ENCODE measurements at regions not wholly inside any gene's neighbourhood (a gene's known extent, or its start where the extent isn't known, plus 50 kb on each side); places are given as distances from the start of the nearest gene placed in this dataset.
"Not testable (repeated sequence)": the region's sequence is repeated elsewhere in the genome, so short reads cannot be mapped to it uniquely, and the experiment has no call there.

- Mint-ChIP-seq H3K27ac (no peak overlapping the region), H3K27me3 (no peaks in the 10 kb centered on the region), H3K36me3 (no peaks in the 10 kb centered on the region), H3K4me1 (ENCODE audit: low read depth in 2 of 2) (no peaks in the 10 kb centered on the region), H3K4me3 (no peak overlapping the region), H3K9me3 (no peaks in the 10 kb centered on the region)
- DNase-seq (ENCODE audit: low spot score) (no peak), ATAC-seq (no peak)
These were observed 452.6 kb downstream of the ZPLD1 start for GRCh38 chr3:102887431-102887830.

- Mint-ChIP-seq H3K27ac (no peak overlapping the region), H3K36me3 (no peaks in the 10 kb centered on the region), H3K27me3 (no peaks in the 10 kb centered on the region), H3K4me1 (ENCODE audit: low read depth in 2 of 2) (no peaks in the 10 kb centered on the region), H3K9me3 (no peaks in the 10 kb centered on the region), H3K4me3 (no peak overlapping the region)
- ATAC-seq (no peak), DNase-seq (ENCODE audit: low spot score) (no peak)
These were observed 462.2 kb downstream of the ZPLD1 start for GRCh38 chr3:102896851-102897621.

- Mint-ChIP-seq H3K4me1 (ENCODE audit: low read depth in 2 of 2) (no peaks in the 10 kb centered on the region), H3K27me3 (no peaks in the 10 kb centered on the region), H3K36me3 (no peaks in the 10 kb centered on the region), H3K27ac (no peak overlapping the region), H3K4me3 (no peak overlapping the region), H3K9me3 (peaks cover 9% of the 10 kb centered on the region)
- ATAC-seq (no peak), DNase-seq (ENCODE audit: low spot score) (no peak)
These were observed 469.8 kb downstream of the ZPLD1 start for GRCh38 chr3:102904629-102905028.

DNA sequence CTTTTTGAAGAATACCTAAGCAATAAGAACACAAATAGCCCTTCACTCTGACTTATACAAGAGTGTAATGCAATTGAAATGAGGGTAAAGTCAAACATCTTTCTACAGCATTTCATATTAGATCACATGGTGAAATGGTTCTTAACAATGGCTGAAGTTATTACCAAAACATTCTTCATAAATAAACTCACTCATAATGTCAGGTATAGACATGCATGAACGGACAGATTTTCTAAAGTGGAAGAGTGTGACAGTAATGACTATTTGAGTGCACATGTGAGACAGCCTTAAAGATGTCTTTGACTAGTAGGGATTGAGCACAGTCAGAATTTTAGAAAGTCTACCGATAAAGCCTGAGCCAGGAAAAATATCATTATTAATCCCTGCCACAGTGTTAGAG lies 471.0 kb downstream of the ZPLD1 start:
- Mint-ChIP-seq H3K4me3 (no peak overlapping the region), H3K4me1 (ENCODE audit: low read depth in 2 of 2) (no peaks in the 10 kb centered on the region), H3K9me3 (peaks cover 9% of the 10 kb centered on the region), H3K36me3 (no peaks in the 10 kb centered on the region), H3K27me3 (no peaks in the 10 kb centered on the region), H3K27ac (no peak overlapping the region)
- DNase-seq (ENCODE audit: low spot score) (no peak), ATAC-seq (no peak)

DNA sequence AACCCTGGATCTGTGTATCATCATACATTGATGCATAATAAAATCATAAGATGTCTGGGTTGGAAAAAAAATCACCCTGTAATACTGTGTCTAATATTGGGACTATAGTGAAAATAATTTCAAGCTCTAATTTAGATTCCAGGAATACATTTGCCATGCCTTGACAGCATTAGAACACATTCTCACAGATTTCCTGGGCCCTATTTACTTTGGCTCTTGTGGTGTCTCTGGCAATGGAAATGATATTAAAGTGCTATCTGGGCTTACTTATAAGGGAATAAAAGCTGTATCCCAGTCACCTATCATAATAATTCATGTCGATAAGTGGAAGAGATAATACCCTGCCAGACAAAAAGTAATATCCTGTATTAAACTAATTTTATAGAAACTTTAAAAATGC lies 472.0 kb downstream of the ZPLD1 start:
- Mint-ChIP-seq H3K36me3 (no peaks in the 10 kb centered on the region), H3K27me3 (no peaks in the 10 kb centered on the region), H3K4me3 (no peak overlapping the region), H3K27ac (no peak overlapping the region), H3K4me1 (ENCODE audit: low read depth in 2 of 2) (no peaks in the 10 kb centered on the region), H3K9me3 (peaks cover 9% of the 10 kb centered on the region)
- no peak for DNase-seq (ENCODE audit: low spot score)
- no peak for ATAC-seq

DNA sequence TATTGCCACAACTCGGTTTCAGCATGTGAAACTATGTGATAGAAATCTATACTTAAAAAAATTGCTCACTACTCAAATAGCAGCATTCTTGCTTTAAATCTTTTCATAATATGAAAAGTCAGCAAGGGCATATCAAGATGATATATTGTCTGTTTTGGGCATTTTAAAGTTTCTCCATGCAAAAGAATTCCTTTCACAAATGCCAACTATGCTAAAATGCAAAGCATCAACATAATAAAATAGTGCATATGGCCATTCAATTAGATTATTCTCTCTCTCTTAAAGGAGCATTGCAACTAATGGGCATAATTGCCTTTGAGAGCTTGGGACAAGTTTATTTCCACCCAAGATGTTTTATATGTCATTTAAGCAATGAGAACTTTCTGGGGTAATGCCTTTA lies 475.1 kb downstream of the ZPLD1 start:
- DNase-seq (ENCODE audit: low spot score): no peak
- no peaks in the 10 kb centered on the region for H3K4me1 Mint-ChIP-seq (ENCODE audit: low read depth in 2 of 2)

DNA sequence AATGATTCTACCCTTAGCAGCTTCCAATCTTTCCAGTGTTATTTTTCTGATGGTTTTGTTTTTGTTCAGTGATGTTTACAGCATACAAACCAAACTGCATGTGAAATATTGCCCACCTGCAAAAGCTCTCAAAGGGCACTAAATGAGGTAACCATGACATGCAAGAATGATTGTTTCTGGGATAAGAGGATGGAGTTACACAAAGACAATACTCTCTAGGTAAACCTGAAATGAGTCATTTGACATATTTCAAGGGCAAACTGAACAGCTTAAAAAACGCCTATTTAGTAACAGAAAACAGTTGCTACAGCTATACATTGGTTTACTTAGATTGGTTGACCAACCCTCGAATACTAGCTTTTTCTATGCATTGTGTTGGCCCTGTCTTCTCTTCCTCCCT lies 481.7 kb downstream of the ZPLD1 start:
- Mint-ChIP-seq H3K9me3 (peaks cover 4% of the 10 kb centered on the region), H3K27ac (no peak overlapping the region), H3K27me3 (no peaks in the 10 kb centered on the region), H3K36me3 (no peaks in the 10 kb centered on the region), H3K4me3 (no peak overlapping the region), H3K4me1 (ENCODE audit: low read depth in 2 of 2) (no peaks in the 10 kb centered on the region)
- DNase-seq (ENCODE audit: low spot score) (no peak), ATAC-seq (no peak)

More for the DNA sequence above, 475.1 kb downstream of the ZPLD1 start:
- Mint-ChIP-seq H3K27me3 (no peaks in the 10 kb centered on the region), H3K36me3 (no peaks in the 10 kb centered on the region), H3K9me3 (peaks cover 4% of the 10 kb centered on the region), H3K4me3 (no peak overlapping the region), H3K27ac (no peak overlapping the region)
- ATAC-seq: no peak

DNA sequence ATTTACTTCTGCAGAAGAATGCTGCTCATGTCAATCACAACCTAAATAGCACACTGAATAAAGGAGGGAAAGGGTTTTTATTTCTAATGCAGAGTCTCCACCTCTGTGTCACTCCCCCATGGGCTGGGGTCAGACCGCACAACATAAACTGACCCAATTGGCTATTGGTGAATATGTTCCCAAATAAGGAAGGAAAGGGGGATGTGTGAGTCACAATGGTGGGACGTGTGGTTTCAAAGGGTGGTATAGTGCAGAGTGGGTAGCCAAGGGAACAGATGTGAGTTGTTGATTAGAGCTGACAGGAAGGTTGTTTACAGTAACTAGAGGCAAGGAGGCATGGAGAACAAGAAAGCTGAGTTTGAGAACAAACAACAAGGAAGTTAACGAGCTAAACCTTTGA lies 491.8 kb downstream of the ZPLD1 start:
- Mint-ChIP-seq H3K27ac (no peak overlapping the region), H3K27me3 (no peaks in the 10 kb centered on the region), H3K36me3 (peaks cover 24% of the 10 kb centered on the region), H3K9me3 (peaks cover 17% of the 10 kb centered on the region), H3K4me1 (ENCODE audit: low read depth in 2 of 2) (no peaks in the 10 kb centered on the region), H3K4me3 (no peak overlapping the region)
- no peak for DNase-seq (ENCODE audit: low spot score)
- no peak for ATAC-seq

- H3K36me3 Mint-ChIP-seq: no peaks in the 10 kb centered on the region
These were observed 498.6 kb downstream of the ZPLD1 start for GRCh38 chr3:102933377-102933776.

DNA sequence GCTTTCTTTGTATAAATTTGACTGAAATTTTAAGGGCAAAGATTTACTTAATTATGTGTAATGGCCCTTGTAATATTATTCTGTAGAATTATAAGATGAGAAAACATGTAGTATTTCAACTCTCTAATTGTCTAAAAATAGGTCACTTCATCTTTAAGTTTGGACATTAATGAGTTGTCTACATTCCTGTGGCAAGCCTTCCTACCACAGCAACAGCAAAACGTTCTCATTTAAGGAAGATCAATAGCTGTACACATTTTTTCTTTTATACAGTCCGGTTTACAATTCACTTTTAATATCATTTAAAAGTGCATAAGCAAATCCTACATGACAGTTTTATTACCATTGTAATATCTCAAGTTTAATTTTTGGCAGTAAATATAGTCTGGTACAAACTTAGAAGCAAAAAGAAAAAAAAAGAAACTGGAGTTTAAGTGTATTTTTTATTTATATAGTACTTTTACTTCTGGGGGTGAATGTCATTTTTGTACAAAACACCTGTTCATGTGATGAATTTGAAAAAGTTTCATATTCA lies 501.8 kb downstream of the ZPLD1 start:
- no peak overlapping the region for H3K27ac Mint-ChIP-seq
- ATAC-seq (no peak), DNase-seq (ENCODE audit: low spot score) (no peak)
- no peak overlapping the region for H3K4me3 Mint-ChIP-seq
- no peaks in the 10 kb centered on the region for H3K4me1 Mint-ChIP-seq (ENCODE audit: low read depth in 2 of 2)
- peaks cover 3% of the 10 kb centered on the region for H3K9me3 Mint-ChIP-seq
- H3K27me3 Mint-ChIP-seq: no peaks in the 10 kb centered on the region
- no peaks in the 10 kb centered on the region for H3K36me3 Mint-ChIP-seq

More at GRCh38 chr3:102933377-102933776, 498.6 kb downstream of the ZPLD1 start:
- Mint-ChIP-seq H3K27me3 (no peaks in the 10 kb centered on the region), H3K27ac (no peak overlapping the region), H3K4me3 (no peak overlapping the region), H3K9me3 (peaks cover 3% of the 10 kb centered on the region), H3K4me1 (ENCODE audit: low read depth in 2 of 2) (no peaks in the 10 kb centered on the region)
- no peak for DNase-seq (ENCODE audit: low spot score)
- no peak for ATAC-seq

GRCh38 chr3:102941786-102942185 lies 507.0 kb downstream of the ZPLD1 start:
- no peaks in the 10 kb centered on the region for H3K9me3 Mint-ChIP-seq
- H3K27ac Mint-ChIP-seq: no peak overlapping the region
- ATAC-seq (no peak), DNase-seq (ENCODE audit: low spot score) (no peak)
- no peak overlapping the region for H3K4me3 Mint-ChIP-seq
- H3K27me3 Mint-ChIP-seq: no peaks in the 10 kb centered on the region
- H3K4me1 Mint-ChIP-seq (ENCODE audit: low read depth in 2 of 2): no peaks in the 10 kb centered on the region
- H3K36me3 Mint-ChIP-seq: no peaks in the 10 kb centered on the region

GRCh38 chr3:102946445-102946844 lies 511.6 kb downstream of the ZPLD1 start:
- H3K4me1 Mint-ChIP-seq (ENCODE audit: low read depth in 2 of 2); H3K27me3 Mint-ChIP-seq; H3K9me3 Mint-ChIP-seq; H3K27ac Mint-ChIP-seq; ATAC-seq; H3K4me3 Mint-ChIP-seq; H3K36me3 Mint-ChIP-seq; DNase-seq (ENCODE audit: low spot score): not testable (repeated sequence)

DNA sequence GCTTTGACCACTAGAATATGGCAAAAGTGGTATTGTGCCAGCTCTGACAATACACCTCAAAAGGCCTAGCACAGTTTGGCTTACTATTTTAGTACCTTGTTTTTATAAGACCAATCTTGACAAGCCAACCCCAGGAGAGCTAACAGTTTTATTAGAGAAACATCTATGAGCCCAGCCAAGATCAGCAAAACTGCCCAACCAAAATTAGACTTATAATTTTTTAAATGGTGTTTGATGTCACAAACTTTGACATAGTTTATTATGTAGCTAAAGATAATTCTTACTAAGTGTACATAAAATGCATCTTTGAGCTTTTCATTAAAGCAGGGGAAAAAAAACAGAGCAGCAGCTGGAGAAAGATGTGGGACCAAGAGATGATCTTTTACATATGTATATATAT lies 537.5 kb downstream of the ZPLD1 start:
- Mint-ChIP-seq H3K27ac (no peak overlapping the region), H3K9me3 (peaks cover 10% of the 10 kb centered on the region), H3K27me3 (peaks cover 0 to 4% of the 10 kb centered on the region in 2 donors), H3K4me1 (ENCODE audit: low read depth in 2 of 2) (no peaks in the 10 kb centered on the region), H3K4me3 (no peak overlapping the region), H3K36me3 (peaks cover 6% of the 10 kb centered on the region)
- DNase-seq (ENCODE audit: low spot score): no peak
- no peak for ATAC-seq

DNA sequence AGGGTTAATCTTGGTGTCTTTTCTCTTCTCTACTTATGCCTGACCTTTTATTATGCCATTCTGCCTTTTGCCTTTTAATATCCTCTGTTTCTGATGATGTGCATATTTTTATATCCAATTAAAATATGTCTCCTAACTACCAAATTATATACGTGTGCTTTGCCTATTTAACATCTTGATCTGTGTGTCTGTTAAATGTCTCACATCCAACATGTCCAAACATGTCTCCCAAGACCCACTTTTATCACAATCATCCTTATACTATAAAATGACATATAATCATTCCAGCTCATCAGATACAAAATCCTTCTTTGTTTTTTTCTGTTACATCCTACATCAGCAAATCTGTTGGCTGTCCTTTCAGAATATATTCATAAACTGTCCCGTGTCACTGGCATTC lies 539.5 kb downstream of the ZPLD1 start:
- no peak overlapping the region for H3K27ac Mint-ChIP-seq
- ATAC-seq (no peak), DNase-seq (ENCODE audit: low spot score) (no peak)
- H3K27me3 Mint-ChIP-seq: peaks cover 0 to 4% of the 10 kb centered on the region in 2 donors
- H3K9me3 Mint-ChIP-seq: peaks cover 10% of the 10 kb centered on the region
- no peaks in the 10 kb centered on the region for H3K4me1 Mint-ChIP-seq (ENCODE audit: low read depth in 2 of 2)
- peaks cover 6% of the 10 kb centered on the region for H3K36me3 Mint-ChIP-seq
- no peak overlapping the region for H3K4me3 Mint-ChIP-seq

DNA sequence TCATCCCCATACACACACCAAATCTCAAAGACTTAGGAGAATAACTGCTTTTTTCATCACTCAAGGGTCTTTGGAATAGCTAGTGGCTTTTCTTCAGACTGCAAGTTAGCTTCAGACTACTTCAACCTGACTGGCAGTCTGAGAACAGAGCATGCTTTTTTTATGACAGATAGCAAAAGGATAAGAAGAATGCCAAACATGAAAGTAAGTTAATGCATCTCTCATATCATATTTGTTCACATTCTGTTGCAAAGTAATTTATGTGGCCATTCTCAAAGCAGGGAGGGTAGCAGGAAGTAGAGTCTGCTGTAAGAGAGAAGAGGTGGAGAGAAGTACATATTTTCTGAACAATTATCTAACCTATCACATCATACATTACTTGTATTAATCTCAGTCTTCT lies 544.4 kb downstream of the ZPLD1 start:
- no peaks in the 10 kb centered on the region for H3K36me3 Mint-ChIP-seq
- peaks cover 8% of the 10 kb centered on the region for H3K9me3 Mint-ChIP-seq
- no peak overlapping the region for H3K27ac Mint-ChIP-seq
- no peak for ATAC-seq
- no peaks in the 10 kb centered on the region for H3K27me3 Mint-ChIP-seq
- H3K4me3 Mint-ChIP-seq: no peak overlapping the region
- no peak for DNase-seq (ENCODE audit: low spot score)
- no peaks in the 10 kb centered on the region for H3K4me1 Mint-ChIP-seq (ENCODE audit: low read depth in 2 of 2)
